ENCODE measurements at regions not wholly inside any gene's neighbourhood (a gene's known extent, or its start where the extent isn't known, plus 50 kb on each side); places are given as distances from the start of the nearest gene placed in this dataset.

GRCh38 chr2:194700116-194700515 lies 956.9 kb upstream of the SLC39A10 start:
- no peaks in the 10 kb centered on the region for H3K36me3 ChIP-seq (replicated peaks in 1 of 2; ENCODE audit: control insufficient read depth in 1 of 2, insufficient read depth in 2 of 2, low read length in 2 of 2)
- TF ChIP-seq CTCF (IDR thresholded peaks at IDR 0.05), result no peak
- H3K9me3 ChIP-seq (replicated peaks in 1 of 2; ENCODE audit: control insufficient read depth in 1 of 2, insufficient read depth in 1 of 2, low read length in 2 of 2), result peaks cover 0 to 5% of the 10 kb centered on the region in 2 donors
- intact Hi-C loops (cut with micrococcal nuclease), result no loop called here
- no peak overlapping the region for H3K27ac ChIP-seq (ENCODE audit: low read depth in 1 of 2, low read length in 2 of 2)
- peaks cover 0 to 2% (median 0%) of the 10 kb centered on the region in 3 donors for H3K27me3 Mint-ChIP-seq (ENCODE audit: low read depth in 3 of 3)
- peaks cover 0 to 2% (median 0%) of the 10 kb centered on the region in 7 donors for H3K9me3 Mint-ChIP-seq
- H3K9ac ChIP-seq (ENCODE audit: insufficient read depth, low read length, poor library complexity, severe bottlenecking), result no peak overlapping the region
- H3K4me1 ChIP-seq (ENCODE audit: control insufficient read depth in 1 of 2, insufficient read depth in 2 of 2, low read length in 2 of 2), result no peaks in the 10 kb centered on the region
- no peaks in the 10 kb centered on the region for H3K36me3 Mint-ChIP-seq
- H3K4me1 Mint-ChIP-seq, result no peaks in the 10 kb centered on the region
- H3K79me2 ChIP-seq (ENCODE audit: insufficient read depth, low read length), result no peaks in the 10 kb centered on the region
- H3K27ac Mint-ChIP-seq, result no peak overlapping the region
- no peak overlapping the region for H2AFZ ChIP-seq (ENCODE audit: insufficient read depth, low read depth, low read length, poor library complexity, severe bottlenecking)
- H3K27me3 ChIP-seq (ENCODE audit: control insufficient read depth in 2 of 2, insufficient read depth in 2 of 2, low read length in 2 of 2), result no peaks in the 10 kb centered on the region
- H4K20me1 ChIP-seq (ENCODE audit: insufficient read depth, low read length), result no peaks in the 10 kb centered on the region
- H3K4me3 Mint-ChIP-seq, result no peak overlapping the region
- no peak overlapping the region for H3K4me3 ChIP-seq (replicated peaks in 1 of 3; ENCODE audit: low read depth in 2 of 3, low read length in 3 of 3)
- no peak overlapping the region for H3K4me2 ChIP-seq (replicated peaks; ENCODE audit: extremely low read depth, low read length, poor library complexity, severe bottlenecking)
- DNase-seq, result no peak
- WGBS (ENCODE audit: insufficient coverage), result no CpG with 5 or more reads among the region's 3 CpGs

DNA sequence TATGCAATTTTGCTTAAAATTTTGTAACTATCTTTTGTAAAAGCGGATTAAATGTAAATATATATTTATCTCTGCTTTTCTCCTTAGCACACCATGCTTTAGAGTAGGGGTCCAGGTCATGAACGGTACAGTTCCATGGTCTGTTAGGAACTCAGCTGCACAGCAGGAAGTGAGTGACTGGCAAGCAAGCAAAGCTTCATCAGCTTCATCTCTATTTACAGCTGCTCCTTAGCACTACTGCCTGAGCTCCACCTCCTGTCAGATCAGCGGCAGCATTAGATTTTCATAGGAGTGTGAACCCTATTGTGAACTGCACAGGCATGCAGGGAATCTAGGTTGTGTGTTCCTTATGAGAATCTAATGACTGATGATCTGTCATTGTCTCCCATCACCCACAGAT lies 959.0 kb upstream of the SLC39A10 start:
- no peaks in the 10 kb centered on the region for H3K27me3 ChIP-seq (ENCODE audit: control insufficient read depth in 2 of 2, insufficient read depth in 2 of 2, low read length in 2 of 2)
- no peaks in the 10 kb centered on the region for H3K36me3 Mint-ChIP-seq
- no peaks in the 10 kb centered on the region for H3K36me3 ChIP-seq (replicated peaks in 1 of 2; ENCODE audit: control insufficient read depth in 1 of 2, insufficient read depth in 2 of 2, low read length in 2 of 2)
- WGBS (ENCODE audit: insufficient coverage), result no CpG with 5 or more reads among the region's 3 CpGs
- H3K27ac ChIP-seq (ENCODE audit: low read depth in 1 of 2, low read length in 2 of 2), result no peak overlapping the region
- no peak overlapping the region for H3K27ac Mint-ChIP-seq
- H3K4me2 ChIP-seq (replicated peaks; ENCODE audit: extremely low read depth, low read length, poor library complexity, severe bottlenecking), result no peak overlapping the region
- peaks cover 0 to 2% (median 0%) of the 10 kb centered on the region in 3 donors for H3K27me3 Mint-ChIP-seq (ENCODE audit: low read depth in 3 of 3)
- H3K9ac ChIP-seq (ENCODE audit: insufficient read depth, low read length, poor library complexity, severe bottlenecking), result no peak overlapping the region
- H3K9me3 Mint-ChIP-seq, result peaks cover 0 to 3% (median 2%) of the 10 kb centered on the region in 7 donors
- no peak overlapping the region for H2AFZ ChIP-seq (ENCODE audit: insufficient read depth, low read depth, low read length, poor library complexity, severe bottlenecking)
- H3K4me3 Mint-ChIP-seq, result no peak overlapping the region
- no peak overlapping the region for H3K4me3 ChIP-seq (replicated peaks in 1 of 3; ENCODE audit: low read depth in 2 of 3, low read length in 3 of 3)
- H3K9me3 ChIP-seq (replicated peaks in 1 of 2; ENCODE audit: control insufficient read depth in 1 of 2, insufficient read depth in 1 of 2, low read length in 2 of 2), result peaks cover 0 to 9% of the 10 kb centered on the region in 2 donors
- H4K20me1 ChIP-seq (ENCODE audit: insufficient read depth, low read length), result no peaks in the 10 kb centered on the region
- H3K4me1 Mint-ChIP-seq, result no peaks in the 10 kb centered on the region
- H3K4me1 ChIP-seq (ENCODE audit: control insufficient read depth in 1 of 2, insufficient read depth in 2 of 2, low read length in 2 of 2), result no peaks in the 10 kb centered on the region
- no peak for DNase-seq
- H3K79me2 ChIP-seq (ENCODE audit: insufficient read depth, low read length), result no peaks in the 10 kb centered on the region
- TF ChIP-seq CTCF (IDR thresholded peaks at IDR 0.05), result no peak
- intact Hi-C loops (cut with micrococcal nuclease), result no loop called here

All from CD14-positive monocyte (primary cell).